ENCODE measurements at regions not wholly inside any gene's neighbourhood (a gene's known extent, or its start where the extent isn't known, plus 50 kb on each side); places are given as distances from the start of the nearest gene placed in this dataset.
"Not testable (repeated sequence)": the region's sequence is repeated elsewhere in the genome, so short reads cannot be mapped to it uniquely, and the experiment has no call there.

GRCh38 chr5:117732264-117732663 lies 1157.6 kb upstream of the SEMA6A start:
- DNase-seq (ENCODE audit: low read depth) = no peak
- no peak overlapping the region for H3K4me3 ChIP-seq (ENCODE audit: low read depth, low read length)
- TF ChIP-seq CTCF (IDR thresholded peaks at IDR 0.05; ENCODE audit: insufficient read depth, low read length) = no peak

- no peak for TF ChIP-seq CTCF (IDR thresholded peaks at IDR 0.05; ENCODE audit: insufficient read depth, low read length)
- no peak overlapping the region for H3K4me3 ChIP-seq (ENCODE audit: low read depth, low read length)
- no peak for DNase-seq (ENCODE audit: low read depth)
Observed at GRCh38 chr5:117731446-117731845, 1156.8 kb upstream of the SEMA6A start.

- not testable (repeated sequence) for H3K4me3 ChIP-seq (ENCODE audit: low read depth, low read length); DNase-seq (ENCODE audit: low read depth)
Observed at GRCh38 chr5:117720784-117721183, 1146.2 kb upstream of the SEMA6A start.

GRCh38 chr5:117719413-117719812 lies 1144.8 kb upstream of the SEMA6A start:
- no peak for DNase-seq (ENCODE audit: low read depth)
- no peak overlapping the region for H3K4me3 ChIP-seq (ENCODE audit: low read depth, low read length)
- TF ChIP-seq CTCF (IDR thresholded peaks at IDR 0.05; ENCODE audit: insufficient read depth, low read length) = no peak

- peak; percentile 0 for DNase-seq (ENCODE audit: low read depth)
- H3K4me3 ChIP-seq (ENCODE audit: low read depth, low read length) = no peak overlapping the region
- TF ChIP-seq CTCF (IDR thresholded peaks at IDR 0.05; ENCODE audit: insufficient read depth, low read length) = no peak
Observed at GRCh38 chr5:117713585-117714198, 1139.1 kb upstream of the SEMA6A start.

GRCh38 chr5:117701062-117701461 lies 1126.4 kb upstream of the SEMA6A start:
- DNase-seq (ENCODE audit: low read depth) = peak; percentile 1
- no peak for TF ChIP-seq CTCF (IDR thresholded peaks at IDR 0.05; ENCODE audit: insufficient read depth, low read length)
- no peak overlapping the region for H3K4me3 ChIP-seq (ENCODE audit: low read depth, low read length)

GRCh38 chr5:117692606-117693005 lies 1118.0 kb upstream of the SEMA6A start:
- H3K4me3 ChIP-seq (ENCODE audit: low read depth, low read length) = no peak overlapping the region
- DNase-seq (ENCODE audit: low read depth) = no peak
- no peak for TF ChIP-seq CTCF (IDR thresholded peaks at IDR 0.05; ENCODE audit: insufficient read depth, low read length)

All from fibroblast of the aortic adventitia (primary cell).